Lower leg skin (tissue), 4 donors: ENCODE measurements at regions not wholly inside any gene's neighbourhood (a gene's known extent, or its start where the extent isn't known, plus 50 kb on each side); places are given as distances from the start of the nearest gene placed in this dataset.

Experiments used
- DNase-seq, 2 donors: peaks; one replicate each; pipeline ENCODE4 v3.0.0-alpha.2; 2019; ENCODE audit warnings: low spot score in 2 of 2
- H3K4me3 ChIP-seq: fragments of 200-600 bp; sonication (generic); 2 replicates; pipeline ENCODE4 v1.5.1; 2017; ENCODE audit warnings: mild to moderate bottlenecking, low read depth; ENCODE audit not compliant: poor library complexity, severe bottlenecking
- CTCF ChIP-seq, 3 donors: fragments of 450-650 bp; IDR thresholded peaks; one replicate each; pipeline ENCODE4 v1.5.1; 2016; ENCODE audit warnings: antibody characterized with exemption in 3 of 3, mild to moderate bottlenecking in 3 of 3, moderate library complexity in 2 of 3
- POLR2A ChIP-seq, 2 donors: fragments of 450-650 bp; IDR thresholded peaks; one replicate each; pipeline ENCODE4 v1.6.1; 2016 to 2017; ENCODE audit warnings: antibody characterized with exemption in 2 of 2, mild to moderate bottlenecking in 1 of 2, moderate library complexity in 1 of 2
- WGBS, 2 donors: methylation state at CpG; one replicate each; pipeline ENCODE4 v1.1.5; 2018; 5-methylcytosine and 5-hydroxymethylcytosine counted together
- intact Hi-C: fragments of 100-400 bp; cut with DNase I; formaldehyde crosslinking; loops from one replicate; pipeline ENCODE4 v1.15.0; 2023; ENCODE audit warnings: low total_unique reads

GRCh38 chr10:31581741-31582323, 262.8 kb downstream of the ZEB1 start:
- TF ChIP-seq POLR2A (IDR thresholded peaks at IDR 0.05) (no peak), CTCF (IDR thresholded peaks at IDR 0.05) (no peak)
- 73 to 80% methylated on average over 9 of the region's 9 CpGs for WGBS, 2 donors
- no peak overlapping the region for H3K4me3 ChIP-seq
- intact Hi-C loops = no loop called here
- DNase-seq = no peak

- 82 to 88% methylated on average over 5 of the region's 5 CpGs for WGBS, 2 donors
- DNase-seq = peak in 1 of 2 donors; percentile 81
- H3K4me3 ChIP-seq = no peak overlapping the region
- intact Hi-C loops = no loop called here
- TF ChIP-seq POLR2A (IDR thresholded peaks at IDR 0.05) = no peak
- no peak for TF ChIP-seq CTCF (IDR thresholded peaks at IDR 0.05)
These were observed 261.6 kb downstream of the ZEB1 start for GRCh38 chr10:31580646-31581045.
